GM10248 (cell line): ENCODE measurements at regions not wholly inside any gene's neighbourhood (a gene's known extent, or its start where the extent isn't known, plus 50 kb on each side); places are given as distances from the start of the nearest gene placed in this dataset.

Source experiments
- CTCF ChIA-PET: fragments of 300-600 bp; sonication (Branson Sonifier 250); formaldehyde crosslinking; extraction: SDS; loops from one replicate; lab custom pipeline; 2021; ENCODE audit warnings: antibody characterized with exemption; lab: Yijun Ruan, JAX
- POLR2A ChIA-PET: fragments of 350-650 bp; sonication (Branson Sonifier 250); formaldehyde crosslinking; extraction: SDS; loops from one replicate; lab custom pipeline; 2020; ENCODE audit warnings: antibody characterized with exemption; lab: Yijun Ruan, JAX
- DNase-seq: peaks from one replicate; pipeline ENCODE4 v3.0.0; 2012; ENCODE audit errors: extremely low spot score
- CTCF ChIP-seq: IDR thresholded peaks from 2 replicates; pipeline ENCODE4 v1.5.1; 2012; ENCODE audit warnings: mild to moderate bottlenecking, low read depth; ENCODE audit errors: extremely low read depth, missing control alignments, control extremely low read depth

GRCh38 chr3:137204409-137204808 lies 246.6 kb downstream of the IL20RB start:
- ChIA-PET POLR2A (no interaction called here), CTCF (no interaction called here)
- DNase-seq: no peak
- TF ChIP-seq CTCF: no peak

GRCh38 chr3:137205394-137206045 lies 247.7 kb downstream of the IL20RB start:
- ChIA-PET POLR2A (no interaction called here), CTCF (no interaction called here)
- TF ChIP-seq CTCF: no peak
- no peak for DNase-seq

DNA sequence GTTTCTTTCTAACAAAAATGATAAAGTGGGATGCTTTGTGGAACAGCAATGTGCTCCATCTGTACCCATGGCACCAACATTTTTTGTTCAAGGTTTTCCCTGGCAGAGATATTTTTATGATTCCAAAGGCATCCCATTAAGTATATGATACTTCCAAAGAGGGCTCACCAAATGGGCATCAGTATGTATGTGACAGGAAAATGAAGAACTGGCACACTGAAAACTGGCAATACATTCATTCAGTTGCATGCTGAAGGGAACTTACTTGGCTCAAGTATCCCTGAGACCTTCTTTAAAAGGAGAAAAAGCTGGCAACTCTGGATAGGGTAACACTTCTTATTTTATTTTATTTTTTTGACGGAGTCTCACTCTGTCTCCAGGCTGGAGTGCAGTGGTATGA lies 249.8 kb downstream of the IL20RB start:
- ChIA-PET CTCF (no interaction called here), POLR2A (no interaction called here)
- DNase-seq: no peak
- TF ChIP-seq CTCF: no peak

- DNase-seq: no peak
- CTCF ChIA-PET: no interaction called here
These were observed 259.9 kb downstream of the IL20RB start for GRCh38 chr3:137217733-137218132.

DNA sequence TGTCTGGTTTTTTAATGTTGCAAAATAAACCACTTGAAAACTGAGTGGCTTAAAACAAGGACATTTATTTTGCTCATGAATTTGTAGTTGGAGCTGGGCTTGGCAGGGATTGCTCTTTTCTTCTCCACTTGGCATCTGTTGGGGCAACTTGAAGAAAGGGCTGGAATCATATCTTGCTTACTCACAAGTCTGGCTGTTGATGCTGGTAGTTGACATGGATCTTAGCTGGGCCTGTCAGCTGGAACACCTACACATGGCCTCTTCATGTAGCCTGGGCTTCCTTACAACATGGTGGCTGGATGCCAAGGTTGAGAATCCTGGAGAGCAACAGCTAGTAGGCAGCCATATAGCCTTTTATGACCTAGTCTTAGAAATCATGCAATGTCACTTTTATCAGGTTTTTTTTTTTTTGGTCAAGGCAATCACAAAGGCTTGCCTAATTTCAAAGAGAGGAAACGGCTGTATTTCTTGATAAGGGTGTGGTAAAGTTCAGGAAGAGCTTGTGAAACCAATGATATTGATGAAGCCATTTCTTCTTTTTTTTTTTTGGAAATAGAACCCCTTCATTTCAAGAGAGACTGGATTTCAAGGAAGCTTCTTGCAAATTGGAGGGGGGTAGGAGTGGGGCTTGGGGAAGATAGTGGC lies 262.1 kb downstream of the IL20RB start:
- ChIA-PET CTCF (no interaction called here), POLR2A (no interaction called here)
- TF ChIP-seq CTCF: no peak
- DNase-seq: no peak

More at GRCh38 chr3:137217733-137218132, 259.9 kb downstream of the IL20RB start:
- POLR2A ChIA-PET: no interaction called here
- TF ChIP-seq CTCF: peak; percentile 26

- no peak for DNase-seq
- ChIA-PET CTCF (interaction anchor here (0.8 kb wide), 1 partner anchor 10 kb away, joined by 3 read pairs; no protein-coding TSS in a partner anchor), POLR2A (no interaction called here)
- TF ChIP-seq CTCF: no peak
These were observed 265.0 kb downstream of the IL20RB start for GRCh38 chr3:137222736-137223225.
